Breast epithelium (tissue), 4 donors: ENCODE measurements at regions not wholly inside any gene's neighbourhood (a gene's known extent, or its start where the extent isn't known, plus 50 kb on each side); places are given as distances from the start of the nearest gene placed in this dataset.

Source experiments
- DNase-seq, 2 donors: peaks; one replicate each; pipeline ENCODE4 v3.0.0-alpha.2; 2019; ENCODE audit warnings: low spot score in 2 of 2
- H3K27ac ChIP-seq, 2 donors: fragments of 200-600 bp; sonication (generic) in 1 of 2; one replicate each; pipeline ENCODE4 v1.5.1; 2016 to 2019; ENCODE audit warnings: mild to moderate bottlenecking in 1 of 2
- H3K27me3 ChIP-seq, 2 donors: fragments of 200-600 bp; sonication (generic) in 1 of 2; one replicate each; pipeline versions ENCODE4 v1.5.1 to v1.6.0; 2017 to 2019; ENCODE audit warnings: control low read depth in 1 of 2, mild to moderate bottlenecking in 1 of 2
- H3K36me3 ChIP-seq: fragments of 200-600 bp; one replicate; pipeline ENCODE4 v1.5.1; 2019
- H3K4me1 ChIP-seq, 2 donors: fragments of 200-600 bp; sonication (generic); one replicate each; pipeline ENCODE4 v1.5.1; 2016 to 2019; ENCODE audit warnings: control low read depth in 1 of 2
- H3K4me3 ChIP-seq, 3 donors: fragments of 200-600 bp; sonication (generic); 1 replicate in 2 of 3; 2 replicates in 1 of 3; pipeline ENCODE4 v1.5.1; 2016 to 2019; ENCODE audit warnings: mild to moderate bottlenecking in 3 of 3, moderate library complexity in 2 of 3
- H3K9me3 ChIP-seq, 2 donors: fragments of 200-600 bp; sonication (generic) in 1 of 2; one replicate each; pipeline ENCODE4 v1.5.1; 2016 to 2019; ENCODE audit warnings: control low read depth in 1 of 2
- POLR2A ChIP-seq: fragments of 450-650 bp; IDR thresholded peaks from one replicate; pipeline ENCODE4 v1.6.1; 2016; ENCODE audit warnings: antibody characterized with exemption, mild to moderate bottlenecking, moderate library complexity
- POLR2AphosphoS5 ChIP-seq, 3 donors: sonication (generic); formaldehyde crosslinking; IDR thresholded peaks; one replicate each; pipeline ENCODE4 v1.6.1; 2017; ENCODE audit warnings: antibody characterized with exemption in 3 of 3
- intact Hi-C: fragments of 100-400 bp; cut with DNase I; formaldehyde crosslinking; loops from one replicate; pipeline ENCODE4 v1.15.1; 2023; ENCODE audit warnings: low total_unique reads
- TF ChIP-seq, protein P1 (sequence below), 3 donors: fragments of 450-650 bp; IDR thresholded peaks; one replicate each; pipeline ENCODE4 v1.5.1; 2016 to 2017; ENCODE audit warnings: antibody characterized with exemption in 3 of 3, mild to moderate bottlenecking in 3 of 3, moderate library complexity in 3 of 3

- no peaks in the 10 kb centered on the region for H3K27me3 ChIP-seq
- intact Hi-C loops = no loop called here
- H3K4me3 ChIP-seq = peak overlapping the region in 1 of 3 donors; percentile 7
- TF ChIP-seq, protein P1, sequence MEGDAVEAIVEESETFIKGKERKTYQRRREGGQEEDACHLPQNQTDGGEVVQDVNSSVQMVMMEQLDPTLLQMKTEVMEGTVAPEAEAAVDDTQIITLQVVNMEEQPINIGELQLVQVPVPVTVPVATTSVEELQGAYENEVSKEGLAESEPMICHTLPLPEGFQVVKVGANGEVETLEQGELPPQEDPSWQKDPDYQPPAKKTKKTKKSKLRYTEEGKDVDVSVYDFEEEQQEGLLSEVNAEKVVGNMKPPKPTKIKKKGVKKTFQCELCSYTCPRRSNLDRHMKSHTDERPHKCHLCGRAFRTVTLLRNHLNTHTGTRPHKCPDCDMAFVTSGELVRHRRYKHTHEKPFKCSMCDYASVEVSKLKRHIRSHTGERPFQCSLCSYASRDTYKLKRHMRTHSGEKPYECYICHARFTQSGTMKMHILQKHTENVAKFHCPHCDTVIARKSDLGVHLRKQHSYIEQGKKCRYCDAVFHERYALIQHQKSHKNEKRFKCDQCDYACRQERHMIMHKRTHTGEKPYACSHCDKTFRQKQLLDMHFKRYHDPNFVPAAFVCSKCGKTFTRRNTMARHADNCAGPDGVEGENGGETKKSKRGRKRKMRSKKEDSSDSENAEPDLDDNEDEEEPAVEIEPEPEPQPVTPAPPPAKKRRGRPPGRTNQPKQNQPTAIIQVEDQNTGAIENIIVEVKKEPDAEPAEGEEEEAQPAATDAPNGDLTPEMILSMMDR (IDR thresholded peaks at IDR 0.05) = no peak
- H3K4me1 ChIP-seq = no peaks in the 10 kb centered on the region
- no peaks in the 10 kb centered on the region for H3K9me3 ChIP-seq
- peak overlapping the region in 1 of 2 donors; percentile 5 for H3K27ac ChIP-seq
- no peaks in the 10 kb centered on the region for H3K36me3 ChIP-seq
- no peak for DNase-seq
Measured at GRCh38 chr4:123312951-123313592, 83.5 kb upstream of the SPRY1 start.

- Histone ChIP-seq H3K36me3 (no peaks in the 10 kb centered on the region), H3K9me3 (no peaks in the 10 kb centered on the region), H3K4me3 (no peak overlapping the region), H3K4me1 (no peaks in the 10 kb centered on the region), H3K27ac (no peak overlapping the region), H3K27me3 (no peaks in the 10 kb centered on the region)
- intact Hi-C loops = no loop called here
- DNase-seq = no peak
- TF ChIP-seq POLR2AphosphoS5 (IDR thresholded peaks at IDR 0.05) = no peak
- TF ChIP-seq, protein P1 (IDR thresholded peaks at IDR 0.05) = no peak
- no peak for TF ChIP-seq POLR2A
Measured at GRCh38 chr4:123315617-123316016, 81.0 kb upstream of the SPRY1 start.

- Histone ChIP-seq H3K4me1 (no peaks in the 10 kb centered on the region), H3K36me3 (no peaks in the 10 kb centered on the region), H3K9me3 (peaks cover 5 to 13% of the 10 kb centered on the region in 2 donors), H3K27me3 (no peaks in the 10 kb centered on the region), H3K27ac (no peak overlapping the region), H3K4me3 (no peak overlapping the region)
- TF ChIP-seq POLR2AphosphoS5 (IDR thresholded peaks at IDR 0.05) (no peak), POLR2A (no peak)
- TF ChIP-seq, protein P1 (IDR thresholded peaks at IDR 0.05) = no peak
- DNase-seq = no peak
- intact Hi-C loops = no loop called here
Measured at GRCh38 chr4:123317211-123317610, 79.4 kb upstream of the SPRY1 start.

DNA sequence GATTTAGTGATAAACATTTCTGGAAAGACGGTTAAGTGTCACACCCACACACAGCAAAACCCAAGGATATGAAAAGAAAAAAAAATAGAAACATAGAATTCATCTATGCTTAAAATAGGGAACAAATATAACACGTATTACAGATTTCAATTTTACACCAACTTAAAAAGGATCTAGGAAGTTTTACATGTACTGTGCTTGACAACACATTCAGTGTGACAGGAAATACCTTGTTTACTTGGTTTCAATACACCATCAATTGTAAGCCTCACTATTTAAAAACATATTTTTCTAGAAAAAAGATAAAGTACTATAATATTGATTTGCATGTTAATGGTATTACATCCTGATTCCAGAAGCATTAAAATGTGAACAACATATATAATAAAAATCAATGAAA lies 77.0 kb upstream of the SPRY1 start:
- no peak overlapping the region for H3K4me3 ChIP-seq
- no peaks in the 10 kb centered on the region for H3K27me3 ChIP-seq
- intact Hi-C loops = no loop called here
- no peak overlapping the region for H3K27ac ChIP-seq
- no peaks in the 10 kb centered on the region for H3K4me1 ChIP-seq
- no peak for DNase-seq
- TF ChIP-seq POLR2AphosphoS5 (IDR thresholded peaks at IDR 0.05) = no peak
- TF ChIP-seq POLR2A = no peak
- TF ChIP-seq, protein P1 (IDR thresholded peaks at IDR 0.05) = no peak
- H3K9me3 ChIP-seq = peaks cover 10 to 25% of the 10 kb centered on the region in 2 donors
- H3K36me3 ChIP-seq = no peaks in the 10 kb centered on the region

DNA sequence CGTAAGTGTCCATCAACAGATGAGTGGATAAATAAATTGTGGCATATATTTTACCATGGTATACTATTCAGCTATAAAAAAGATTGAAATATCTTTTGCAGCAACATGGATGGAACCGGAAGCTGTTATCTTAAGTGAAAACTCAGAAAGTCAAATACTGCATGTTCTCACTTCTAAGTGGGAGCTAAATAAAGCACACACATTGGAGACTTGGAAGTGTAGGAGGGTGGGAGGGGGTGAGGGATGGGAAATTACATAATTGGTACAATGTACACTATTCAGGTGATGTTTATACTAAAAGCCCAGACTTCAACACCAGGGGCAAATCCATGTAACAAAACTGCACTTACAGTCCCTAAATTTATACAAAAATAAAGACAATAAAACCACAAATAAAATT lies 72.6 kb upstream of the SPRY1 start:
- TF ChIP-seq POLR2AphosphoS5 (IDR thresholded peaks at IDR 0.05) (no peak), POLR2A (no peak)
- TF ChIP-seq, protein P1 (IDR thresholded peaks at IDR 0.05) = no peak
- no peaks in the 10 kb centered on the region for H3K27me3 ChIP-seq
- H3K4me3 ChIP-seq = no peak overlapping the region
- peaks cover 10 to 25% of the 10 kb centered on the region in 2 donors for H3K9me3 ChIP-seq
- no peaks in the 10 kb centered on the region for H3K36me3 ChIP-seq
- H3K27ac ChIP-seq = no peak overlapping the region
- no peak for DNase-seq
- intact Hi-C loops = no loop called here
- H3K4me1 ChIP-seq = no peaks in the 10 kb centered on the region
